Breast epithelium (tissue), 4 donors: ENCODE measurements at regions not wholly inside any gene's neighbourhood (a gene's known extent, or its start where the extent isn't known, plus 50 kb on each side); places are given as distances from the start of the nearest gene placed in this dataset.
"Not testable (repeated sequence)": the region's sequence is repeated elsewhere in the genome, so short reads cannot be mapped to it uniquely, and the experiment has no call there.

ENCODE experiments used
- DNase-seq, 2 donors: peaks; one replicate each; pipeline ENCODE4 v3.0.0-alpha.2; 2019; ENCODE audit warnings: low spot score in 2 of 2
- H3K27ac ChIP-seq, 2 donors: fragments of 200-600 bp; sonication (generic) in 1 of 2; one replicate each; pipeline ENCODE4 v1.5.1; 2016 to 2019; ENCODE audit warnings: mild to moderate bottlenecking in 1 of 2
- H3K27me3 ChIP-seq, 2 donors: fragments of 200-600 bp; sonication (generic) in 1 of 2; one replicate each; pipeline versions ENCODE4 v1.5.1 to v1.6.0; 2017 to 2019; ENCODE audit warnings: control low read depth in 1 of 2, mild to moderate bottlenecking in 1 of 2
- H3K36me3 ChIP-seq: fragments of 200-600 bp; one replicate; pipeline ENCODE4 v1.5.1; 2019
- H3K4me1 ChIP-seq, 2 donors: fragments of 200-600 bp; sonication (generic); one replicate each; pipeline ENCODE4 v1.5.1; 2016 to 2019; ENCODE audit warnings: control low read depth in 1 of 2
- H3K4me3 ChIP-seq, 3 donors: fragments of 200-600 bp; sonication (generic); 1 replicate in 2 of 3; 2 replicates in 1 of 3; pipeline ENCODE4 v1.5.1; 2016 to 2019; ENCODE audit warnings: mild to moderate bottlenecking in 3 of 3, moderate library complexity in 2 of 3
- H3K9me3 ChIP-seq, 2 donors: fragments of 200-600 bp; sonication (generic) in 1 of 2; one replicate each; pipeline ENCODE4 v1.5.1; 2016 to 2019; ENCODE audit warnings: control low read depth in 1 of 2
- intact Hi-C: fragments of 100-400 bp; cut with DNase I; formaldehyde crosslinking; loops from one replicate; pipeline ENCODE4 v1.15.1; 2023; ENCODE audit warnings: low total_unique reads

DNA sequence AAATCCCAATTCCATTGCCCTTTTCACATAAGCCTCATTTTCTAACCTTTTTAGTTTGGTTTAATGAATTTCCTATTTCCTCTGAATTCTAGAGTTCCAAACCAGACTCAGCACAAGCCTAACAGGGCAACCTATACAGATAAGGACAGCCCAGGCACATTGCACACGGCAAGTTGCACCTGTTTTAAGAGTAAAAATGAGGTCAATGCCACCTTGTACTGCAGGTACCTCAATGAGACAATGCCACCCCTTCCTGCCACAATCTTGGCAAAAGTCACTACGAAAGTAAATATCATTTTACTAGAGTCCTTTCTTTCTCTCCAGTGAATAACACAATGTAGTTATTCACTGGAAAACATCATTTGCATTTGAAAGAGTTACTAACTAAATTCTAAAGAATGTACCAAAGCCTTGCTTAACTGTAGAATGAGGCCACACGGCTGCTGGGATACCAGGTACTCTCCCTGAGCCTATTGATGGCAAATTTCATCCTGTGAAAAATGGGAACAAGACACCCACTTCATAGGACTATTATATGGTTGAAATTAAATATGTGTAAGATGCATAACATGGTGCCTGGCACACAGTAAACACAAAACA is 123.2 kb upstream of the NBPF26 start:
- H3K27ac ChIP-seq, H3K4me3 ChIP-seq, H3K36me3 ChIP-seq, DNase-seq, H3K4me1 ChIP-seq, H3K27me3 ChIP-seq, intact Hi-C loops, H3K9me3 ChIP-seq: not testable (repeated sequence)

DNA sequence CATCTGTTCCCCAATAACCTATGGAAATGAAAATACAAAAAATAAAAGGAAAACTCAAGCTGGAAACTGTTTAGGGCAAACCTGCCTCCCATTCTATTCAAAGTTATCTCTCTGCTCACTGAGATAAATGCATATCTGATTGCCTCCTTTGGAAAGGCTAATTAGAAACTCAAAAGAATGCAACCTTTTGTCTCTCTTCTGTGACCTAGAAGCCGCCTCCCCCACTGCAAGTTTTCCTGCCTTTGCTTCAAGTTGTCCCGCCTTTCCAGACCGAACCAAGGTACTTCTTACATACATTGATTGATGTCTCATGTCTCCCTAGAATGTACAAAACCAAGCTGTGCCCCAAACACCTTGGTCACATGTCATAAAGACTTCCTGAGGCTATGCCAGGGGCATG is 115.9 kb upstream of the NBPF26 start:
- H3K9me3 ChIP-seq, H3K27ac ChIP-seq, H3K4me1 ChIP-seq, H3K4me3 ChIP-seq, intact Hi-C loops, H3K27me3 ChIP-seq, DNase-seq, H3K36me3 ChIP-seq: not testable (repeated sequence)

DNA sequence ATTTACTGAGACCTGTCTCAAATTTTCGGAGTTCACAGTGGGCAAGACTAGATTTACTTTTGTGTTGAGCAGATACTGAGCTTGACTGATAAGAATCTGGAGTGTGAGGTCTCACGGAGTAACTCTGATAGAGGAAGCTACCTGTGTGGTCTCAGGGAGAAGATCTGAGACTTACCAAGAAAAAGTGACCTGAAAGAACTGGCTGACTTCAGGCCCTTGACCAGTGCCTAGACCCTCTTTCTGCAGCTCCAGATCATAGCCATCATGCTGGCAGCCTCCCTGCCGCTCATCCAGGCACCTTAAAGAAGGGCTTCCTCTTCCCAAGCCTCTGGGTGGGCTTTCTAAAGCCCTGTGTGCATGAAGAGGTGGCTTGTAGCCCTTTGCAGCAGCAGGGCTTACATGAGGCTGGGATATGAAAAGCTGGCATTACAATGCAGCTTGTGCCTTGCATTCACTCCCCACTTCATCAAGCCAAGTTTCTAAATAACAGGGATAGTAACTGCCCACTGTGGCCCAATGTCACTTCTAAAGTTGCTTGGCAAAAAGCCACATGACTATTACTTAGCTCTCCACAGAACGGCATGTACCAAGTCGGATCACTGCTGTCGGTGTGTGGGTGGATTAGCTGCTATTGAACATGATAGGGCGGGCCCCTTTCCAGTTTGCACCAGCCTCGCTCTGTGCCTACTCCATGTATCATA is 115.3 kb upstream of the NBPF26 start:
- H3K27ac ChIP-seq, intact Hi-C loops, H3K36me3 ChIP-seq, H3K27me3 ChIP-seq, DNase-seq, H3K9me3 ChIP-seq, H3K4me1 ChIP-seq, H3K4me3 ChIP-seq: not testable (repeated sequence)

DNA sequence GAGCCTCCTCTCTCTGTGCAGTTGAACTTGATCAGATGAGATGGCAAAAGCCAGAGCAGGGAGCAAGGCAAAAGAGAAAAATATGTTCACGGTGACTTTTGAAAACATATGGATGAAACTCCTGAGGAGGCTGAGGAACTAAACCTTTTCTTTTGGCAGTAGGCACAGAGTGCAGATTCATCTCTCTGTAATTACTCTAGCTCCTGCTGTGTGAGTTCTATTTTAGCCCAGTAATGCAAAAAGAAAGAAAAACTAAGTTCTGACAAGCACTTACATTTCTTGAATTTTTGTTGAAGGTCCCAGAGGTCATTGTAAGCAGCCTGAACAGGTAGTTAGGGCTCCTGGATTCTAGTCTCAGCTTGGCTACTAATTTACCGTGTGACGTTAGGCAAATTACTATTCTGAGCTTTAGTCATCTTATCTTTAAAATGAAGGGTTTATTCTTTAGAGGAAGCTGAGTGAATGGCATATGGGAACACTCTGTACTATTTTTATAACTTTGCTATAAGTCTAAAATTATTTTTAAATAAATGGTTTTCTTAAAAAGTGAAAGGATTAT is 114.7 kb upstream of the NBPF26 start:
- H3K4me3 ChIP-seq, H3K27me3 ChIP-seq, H3K4me1 ChIP-seq, H3K27ac ChIP-seq, DNase-seq, H3K9me3 ChIP-seq, intact Hi-C loops, H3K36me3 ChIP-seq: not testable (repeated sequence)

DNA sequence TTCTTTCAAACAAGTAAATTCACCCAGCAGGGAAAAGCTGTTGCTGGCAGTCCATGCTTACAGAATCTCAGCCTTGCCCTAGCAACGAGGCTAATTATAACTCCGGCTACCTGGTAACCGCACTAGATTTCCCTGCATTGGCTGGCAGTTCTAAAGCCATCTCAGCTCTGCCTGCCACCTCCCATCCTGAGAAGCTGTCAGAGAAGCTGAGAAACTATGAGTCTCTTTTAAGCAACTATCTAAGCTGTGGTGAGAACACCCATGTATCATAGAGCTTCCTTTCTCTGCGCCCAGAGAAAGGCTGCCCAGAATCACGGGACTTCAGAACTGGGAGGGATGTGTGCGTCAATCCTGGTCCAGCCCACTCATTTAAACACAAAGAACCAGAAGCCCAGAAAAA is 113.9 kb upstream of the NBPF26 start:
- H3K4me3 ChIP-seq, H3K4me1 ChIP-seq, intact Hi-C loops, DNase-seq, H3K27ac ChIP-seq, H3K9me3 ChIP-seq, H3K27me3 ChIP-seq, H3K36me3 ChIP-seq: not testable (repeated sequence)

DNA sequence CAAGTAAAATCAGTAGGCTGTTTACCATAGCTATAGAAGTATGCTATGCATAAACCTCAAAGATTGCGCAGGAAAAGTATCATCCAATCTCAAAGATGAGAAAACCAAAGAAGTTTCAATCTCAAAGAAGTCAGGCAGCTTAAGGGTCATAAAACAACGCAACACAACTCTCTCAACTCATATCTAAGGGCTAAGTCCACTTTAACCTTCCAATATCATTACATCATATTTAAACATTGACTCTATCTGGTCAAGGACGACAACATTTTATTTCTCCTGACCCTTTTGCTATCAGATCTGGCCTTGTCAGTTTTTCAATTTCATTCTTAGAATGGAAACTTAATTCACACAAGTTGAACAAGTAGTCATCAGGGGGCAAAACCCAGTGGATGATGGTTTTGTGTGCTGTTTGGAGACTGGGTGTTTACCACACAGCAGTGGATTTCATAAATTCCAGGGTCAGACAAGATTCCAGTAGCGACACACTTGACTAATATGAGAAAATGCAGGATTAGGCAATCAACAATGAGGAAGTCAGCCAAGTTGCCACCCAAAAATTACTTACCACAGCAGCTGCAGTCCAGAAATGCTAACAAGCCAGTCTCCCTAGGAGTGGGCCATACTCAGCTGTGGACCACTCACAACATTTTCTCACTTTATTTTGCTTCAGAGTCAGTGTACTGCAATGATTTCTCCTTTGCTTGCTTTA is 108.7 kb upstream of the NBPF26 start:
- DNase-seq, H3K4me3 ChIP-seq, H3K4me1 ChIP-seq, H3K27me3 ChIP-seq, H3K27ac ChIP-seq, H3K36me3 ChIP-seq, H3K9me3 ChIP-seq, intact Hi-C loops: not testable (repeated sequence)

DNA sequence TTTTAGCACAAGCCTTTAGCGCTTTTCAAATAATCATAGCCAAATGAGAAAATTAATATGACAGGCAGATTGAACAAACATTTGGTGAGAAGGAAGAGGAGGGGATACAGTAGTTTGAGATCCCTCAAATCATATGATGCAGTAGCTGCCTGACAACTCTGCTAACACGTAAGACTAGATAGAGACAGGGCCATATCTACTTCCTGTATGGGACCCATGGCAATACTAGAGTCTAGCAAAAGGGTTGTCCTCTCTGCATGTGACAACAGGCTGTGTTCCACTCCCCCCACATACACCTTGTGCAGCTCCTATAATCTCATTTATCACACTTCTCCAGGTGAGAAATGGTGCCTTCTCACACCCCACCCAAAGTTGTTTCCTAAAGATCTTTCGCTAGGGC is 106.3 kb upstream of the NBPF26 start:
- H3K4me3 ChIP-seq, H3K36me3 ChIP-seq, DNase-seq, H3K27ac ChIP-seq, intact Hi-C loops, H3K4me1 ChIP-seq, H3K9me3 ChIP-seq, H3K27me3 ChIP-seq: not testable (repeated sequence)

DNA sequence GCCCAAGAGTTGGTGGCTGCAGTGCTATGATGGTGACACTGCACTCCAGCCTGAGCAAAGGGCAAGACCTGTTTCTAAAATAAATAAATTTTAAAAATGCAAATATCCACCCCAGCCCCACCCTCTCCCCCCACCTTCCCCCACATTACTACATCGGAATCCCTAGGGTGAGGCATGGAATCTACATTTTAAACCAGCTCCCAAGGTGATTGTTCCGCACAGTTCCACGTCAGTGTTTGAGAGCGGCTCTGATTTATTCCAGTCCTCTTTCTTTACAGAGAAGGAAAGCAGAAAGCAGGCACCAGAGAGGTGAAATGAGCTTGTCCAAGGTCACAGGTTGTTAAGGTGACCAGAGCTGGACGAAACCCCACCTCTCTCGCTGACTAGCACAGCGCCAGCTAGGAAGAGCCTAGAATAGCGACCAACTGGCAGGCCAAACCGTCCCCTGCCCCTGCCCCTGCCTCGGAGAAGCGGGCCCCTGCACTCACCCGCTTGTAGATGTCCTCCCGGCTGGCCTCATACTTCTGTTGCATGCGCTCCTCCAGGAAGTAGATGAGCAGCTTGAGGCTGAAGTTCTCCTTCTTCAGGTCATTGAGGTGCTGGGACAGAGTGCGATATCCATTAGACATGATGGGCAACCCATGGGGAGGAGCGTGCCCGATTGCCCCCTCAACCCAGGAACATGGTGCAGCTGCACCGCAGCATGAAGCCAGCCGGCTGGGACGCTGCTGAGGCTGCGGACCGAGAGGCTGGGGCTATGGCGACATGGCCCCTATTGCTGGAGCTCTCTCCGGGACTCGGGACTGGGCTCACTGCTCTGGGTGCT is 103.7 kb upstream of the NBPF26 start:
- H3K4me3 ChIP-seq, DNase-seq, H3K4me1 ChIP-seq, H3K27me3 ChIP-seq, H3K27ac ChIP-seq, H3K36me3 ChIP-seq, intact Hi-C loops, H3K9me3 ChIP-seq: not testable (repeated sequence)

DNA sequence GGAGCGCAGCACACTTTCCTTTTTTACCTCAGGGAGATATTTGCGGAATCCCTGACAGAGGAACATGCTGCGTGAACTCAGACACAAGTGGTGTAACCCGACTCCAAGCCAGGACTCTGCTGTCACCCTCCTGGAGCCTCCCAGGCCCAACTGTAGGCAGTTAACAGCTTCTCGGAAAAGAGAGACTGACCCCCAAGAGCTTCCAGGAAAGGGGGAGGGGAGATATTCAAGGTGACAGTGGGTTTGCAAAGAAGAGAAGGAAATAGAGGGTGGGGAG is 103.1 kb upstream of the NBPF26 start:
- H3K27ac ChIP-seq, H3K36me3 ChIP-seq, DNase-seq, H3K4me1 ChIP-seq, H3K4me3 ChIP-seq, H3K27me3 ChIP-seq, H3K9me3 ChIP-seq, intact Hi-C loops: not testable (repeated sequence)

DNA sequence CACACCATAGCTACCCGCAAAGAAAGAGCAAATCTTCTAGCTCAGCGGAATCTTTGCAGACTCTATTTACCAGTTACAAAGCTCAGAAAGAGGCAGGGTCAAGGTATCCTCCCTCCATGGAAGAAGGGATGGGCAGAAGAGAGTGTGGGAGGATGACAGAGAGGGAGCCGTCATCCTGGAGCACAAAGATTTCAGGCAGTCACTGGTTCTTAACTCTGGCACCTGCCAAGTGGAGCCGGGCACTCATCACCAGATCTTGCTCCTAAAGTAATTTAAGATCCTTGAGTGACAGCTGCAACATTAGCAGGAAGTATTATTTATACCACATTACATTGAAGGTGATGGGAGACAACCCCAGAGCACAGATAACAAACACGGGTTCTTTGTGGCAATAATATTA is 102.5 kb upstream of the NBPF26 start:
- H3K4me3 ChIP-seq, H3K27ac ChIP-seq, H3K9me3 ChIP-seq, DNase-seq, H3K4me1 ChIP-seq, H3K36me3 ChIP-seq, intact Hi-C loops, H3K27me3 ChIP-seq: not testable (repeated sequence)

DNA sequence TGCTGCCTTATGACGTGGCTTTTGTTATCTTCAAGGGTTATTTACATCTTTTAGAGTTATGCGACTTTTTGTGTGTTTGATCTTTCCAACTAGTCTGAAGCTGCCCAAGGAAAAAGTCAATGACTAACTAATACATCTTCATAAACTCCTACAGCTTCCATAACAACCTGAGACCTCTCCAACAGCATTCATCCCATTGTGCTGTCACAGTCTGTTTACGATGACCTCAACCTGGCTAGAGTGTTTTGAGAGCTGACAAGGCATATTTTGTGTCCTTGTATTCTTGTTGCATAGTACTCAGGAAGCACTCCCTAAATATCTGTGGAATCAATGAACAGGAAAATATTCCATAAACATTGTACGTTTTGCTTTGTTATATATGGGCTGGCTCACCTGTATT is 100.2 kb upstream of the NBPF26 start:
- H3K9me3 ChIP-seq, H3K36me3 ChIP-seq, DNase-seq, H3K4me1 ChIP-seq, H3K27ac ChIP-seq, H3K27me3 ChIP-seq, intact Hi-C loops, H3K4me3 ChIP-seq: not testable (repeated sequence)

DNA sequence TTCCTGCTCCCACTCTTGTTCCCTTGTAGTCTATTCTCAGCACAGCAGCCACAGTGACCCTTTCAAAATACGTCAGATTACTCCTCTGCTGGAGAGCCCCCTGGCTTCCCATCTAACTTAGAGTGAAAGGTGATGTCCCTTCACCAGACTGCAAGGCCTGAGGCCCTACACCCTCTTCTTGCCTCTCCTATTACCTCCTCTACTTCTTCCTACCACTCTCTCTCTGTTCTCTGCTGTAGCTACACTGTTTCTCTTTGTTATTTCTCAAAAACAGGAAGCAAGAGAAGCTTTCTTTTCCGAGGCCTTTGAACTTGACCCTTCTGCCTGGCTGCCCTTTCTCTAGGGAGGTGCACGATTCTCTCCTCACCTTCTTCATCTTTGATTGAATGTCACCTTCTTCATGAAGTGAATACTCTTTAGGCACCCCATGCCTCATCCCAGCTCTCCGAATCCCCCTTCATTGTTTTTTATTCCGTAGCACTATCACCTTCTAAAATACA is 99.1 kb upstream of the NBPF26 start:
- intact Hi-C loops, H3K27ac ChIP-seq, H3K27me3 ChIP-seq, H3K9me3 ChIP-seq, H3K4me3 ChIP-seq, DNase-seq, H3K4me1 ChIP-seq, H3K36me3 ChIP-seq: not testable (repeated sequence)

DNA sequence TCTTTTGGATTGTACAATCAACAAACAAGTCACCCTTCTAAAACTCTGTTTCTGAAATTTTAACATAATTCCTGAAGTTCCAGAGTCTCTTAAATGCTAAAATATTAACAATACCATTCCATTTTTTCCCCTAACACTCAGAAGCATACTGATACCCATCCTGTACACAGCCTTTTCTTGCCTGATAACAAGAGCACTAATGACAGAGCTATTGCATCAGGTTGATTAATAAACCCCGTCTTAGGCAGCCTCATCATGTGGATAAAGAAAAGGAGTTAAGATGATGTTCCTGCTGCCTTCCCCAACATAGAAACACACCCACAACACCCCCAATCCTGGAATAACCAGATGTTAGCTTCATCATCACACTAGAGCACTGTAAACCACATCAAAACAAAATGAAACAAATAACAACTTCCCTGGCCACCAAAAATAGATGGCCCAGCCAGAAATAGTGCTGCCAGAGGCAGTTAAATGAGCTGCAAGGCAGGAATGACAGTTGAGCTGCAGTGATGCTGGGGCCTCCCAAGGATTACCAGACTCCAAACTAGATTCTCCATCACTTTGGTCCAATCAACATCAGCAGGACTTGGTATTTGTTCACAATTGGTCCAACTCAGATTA is 93.8 kb upstream of the NBPF26 start:
- intact Hi-C loops, DNase-seq, H3K4me1 ChIP-seq, H3K4me3 ChIP-seq, H3K27ac ChIP-seq, H3K9me3 ChIP-seq, H3K27me3 ChIP-seq, H3K36me3 ChIP-seq: not testable (repeated sequence)
